Activated CD4-positive, alpha-beta T cell treated with anti-CD3 and anti-CD28 coated beads, Interleukin-2, amount 50 U/mL, for 4 hours (primary cell): ENCODE measurements at regions not wholly inside any gene's neighbourhood (a gene's known extent, or its start where the extent isn't known, plus 50 kb on each side); places are given as distances from the start of the nearest gene placed in this dataset.
"Not testable (repeated sequence)": the region's sequence is repeated elsewhere in the genome, so short reads cannot be mapped to it uniquely, and the experiment has no call there.

Source experiments
- DNase-seq, 2 experiments: peaks; one replicate each; pipeline ENCODE4 v3.0.0-alpha.2; 2020

- no peak for DNase-seq
Measured at GRCh38 chr1:234770924-234771540, 161.1 kb upstream of the IRF2BP2 start.

DNA sequence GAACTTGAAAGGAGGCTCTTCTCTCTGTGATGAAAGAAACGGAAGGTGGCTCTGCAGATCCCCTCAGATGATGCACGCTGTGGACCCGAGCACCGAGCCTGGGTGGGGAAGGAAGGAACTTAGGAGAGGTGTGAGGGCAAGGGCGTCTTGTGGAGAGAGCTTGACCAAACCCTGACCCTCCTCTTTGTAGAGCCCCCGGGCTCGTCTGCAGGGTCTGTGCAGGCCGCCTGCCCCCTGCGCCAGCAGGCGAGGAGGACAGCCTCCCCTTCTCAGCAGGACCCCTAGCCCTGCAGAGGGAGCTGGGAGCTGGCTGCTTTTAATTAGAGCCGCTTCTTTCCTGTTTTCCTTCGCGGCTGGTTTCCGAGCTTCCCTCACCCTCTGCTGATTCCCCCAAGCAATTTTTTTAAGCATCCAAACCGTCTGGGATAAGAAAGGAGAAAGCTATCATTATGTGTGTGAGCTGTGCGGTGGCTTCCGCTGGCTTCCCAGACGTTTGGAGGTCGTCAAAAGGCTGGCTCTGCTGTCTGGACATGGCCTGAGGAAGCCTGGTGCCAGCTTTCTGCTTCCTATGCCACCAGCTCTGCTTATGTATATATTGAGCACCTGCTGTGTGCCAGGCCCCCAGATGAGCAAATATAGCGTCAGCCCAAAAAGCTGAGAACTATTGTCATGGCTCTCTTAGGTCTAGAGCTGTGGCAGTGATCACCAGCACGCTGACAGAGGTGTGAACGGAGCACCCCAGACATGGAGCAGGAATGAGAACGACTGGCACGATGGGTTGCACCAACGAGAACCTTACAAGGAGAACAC is 160.2 kb upstream of the IRF2BP2 start:
- DNase-seq, result no peak

DNA sequence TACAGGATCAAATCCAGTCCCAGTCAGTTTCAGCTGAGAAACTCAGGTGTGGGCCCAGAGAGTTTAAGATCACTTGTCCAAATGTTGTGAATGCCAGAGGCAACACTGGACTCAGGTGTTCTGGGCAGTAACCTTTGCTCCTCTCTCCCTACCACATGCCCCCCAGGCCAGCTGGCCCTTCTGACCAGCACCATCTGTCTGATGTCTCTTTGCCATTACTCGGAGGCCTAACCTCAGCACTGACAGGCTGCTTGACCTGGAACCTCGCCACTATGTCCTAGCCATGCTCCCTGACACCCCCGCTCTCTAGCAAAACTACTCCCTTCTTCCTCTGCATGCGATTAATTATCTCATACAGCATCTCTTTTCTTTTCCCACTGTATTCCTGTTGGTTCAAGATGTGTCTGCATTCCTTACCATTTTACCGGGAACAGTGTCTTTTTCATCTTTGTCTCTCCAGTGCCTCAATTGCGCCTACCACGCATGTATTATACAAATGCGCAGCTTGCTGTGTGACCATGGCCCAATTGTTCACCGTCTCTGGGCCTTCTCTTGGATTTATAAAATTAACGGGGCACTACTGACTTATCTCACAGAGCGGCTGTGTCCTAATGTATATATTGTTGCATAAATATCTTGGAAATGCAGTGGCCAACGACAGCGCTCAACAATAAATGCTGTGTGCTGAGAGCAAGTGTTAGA is 159.5 kb upstream of the IRF2BP2 start:
- DNase-seq, result no peak

GRCh38 chr1:234768569-234769283 is 158.7 kb upstream of the IRF2BP2 start:
- peak; percentile 57 to 66 for DNase-seq

- no peak for DNase-seq
Measured at GRCh38 chr1:234768171-234768568, 158.2 kb upstream of the IRF2BP2 start.

GRCh38 chr1:234765672-234766071 is 155.7 kb upstream of the IRF2BP2 start:
- no peak for DNase-seq

DNA sequence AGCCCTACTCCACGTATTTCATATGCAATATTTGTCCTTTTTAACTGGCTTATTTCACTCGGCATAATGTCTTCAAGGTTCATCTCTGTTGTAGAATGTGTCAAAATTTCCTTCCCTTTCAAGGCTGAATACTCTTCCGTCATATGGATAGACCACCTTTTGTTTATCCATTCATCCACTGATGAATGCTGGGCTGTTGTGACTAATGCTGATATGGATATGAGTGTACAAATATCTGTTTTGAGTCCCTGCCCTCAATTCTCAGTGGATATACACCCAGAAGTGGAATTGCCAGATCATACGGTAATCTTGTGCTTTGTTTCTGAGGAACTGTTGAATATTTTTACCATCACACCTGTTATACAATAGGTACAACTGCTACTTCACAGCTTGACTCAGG is 155.2 kb upstream of the IRF2BP2 start:
- DNase-seq, result no peak

DNA sequence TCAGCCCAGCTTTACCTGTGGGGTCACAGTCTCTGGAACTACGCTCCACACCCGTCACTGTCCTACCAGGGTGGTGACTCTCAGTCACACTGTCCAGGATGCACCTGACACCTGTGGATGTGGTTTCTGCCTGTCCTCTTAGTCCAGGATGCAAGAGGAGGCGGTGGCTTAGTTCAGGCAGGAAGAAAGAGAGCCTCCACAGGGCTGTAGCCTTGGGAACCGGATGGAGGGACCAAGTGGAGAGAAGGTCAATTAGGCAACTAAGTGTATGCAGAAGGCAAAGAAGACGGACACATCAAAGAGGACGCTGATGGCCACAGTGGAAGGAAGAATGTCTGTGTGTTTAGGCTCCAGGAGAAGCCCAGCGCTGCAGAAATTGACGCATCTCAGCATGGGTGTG is 153.9 kb upstream of the IRF2BP2 start:
- DNase-seq, result no peak

- DNase-seq, result no peak
Measured at GRCh38 chr1:234763367-234763766, 153.4 kb upstream of the IRF2BP2 start.

- DNase-seq, result not testable (repeated sequence)
Measured at GRCh38 chr1:234762127-234762526, 152.1 kb upstream of the IRF2BP2 start.

- no peak for DNase-seq
Measured at GRCh38 chr1:234760303-234760723, 150.3 kb upstream of the IRF2BP2 start.

- no peak for DNase-seq
Measured at GRCh38 chr1:234759888-234760287, 149.9 kb upstream of the IRF2BP2 start.

DNA sequence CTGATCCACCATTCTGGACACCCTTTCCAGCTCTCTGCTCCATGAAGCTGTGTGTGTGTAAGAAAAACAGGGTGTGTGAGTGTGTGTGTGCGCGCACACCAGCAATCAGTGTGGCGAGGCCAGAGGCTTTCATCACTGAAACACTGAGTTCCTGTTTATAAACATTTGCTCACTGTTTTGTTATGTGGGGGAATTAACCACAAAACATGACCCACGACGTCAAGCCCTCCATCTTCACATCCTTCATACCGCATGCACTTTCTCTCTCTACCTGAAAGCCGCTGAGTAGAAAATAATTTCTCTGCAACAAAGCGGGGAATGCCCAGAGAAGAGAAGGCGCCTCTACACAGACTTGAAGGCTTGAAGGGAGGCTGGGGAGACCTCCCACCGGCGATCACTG is 148.9 kb upstream of the IRF2BP2 start:
- no peak for DNase-seq

DNA sequence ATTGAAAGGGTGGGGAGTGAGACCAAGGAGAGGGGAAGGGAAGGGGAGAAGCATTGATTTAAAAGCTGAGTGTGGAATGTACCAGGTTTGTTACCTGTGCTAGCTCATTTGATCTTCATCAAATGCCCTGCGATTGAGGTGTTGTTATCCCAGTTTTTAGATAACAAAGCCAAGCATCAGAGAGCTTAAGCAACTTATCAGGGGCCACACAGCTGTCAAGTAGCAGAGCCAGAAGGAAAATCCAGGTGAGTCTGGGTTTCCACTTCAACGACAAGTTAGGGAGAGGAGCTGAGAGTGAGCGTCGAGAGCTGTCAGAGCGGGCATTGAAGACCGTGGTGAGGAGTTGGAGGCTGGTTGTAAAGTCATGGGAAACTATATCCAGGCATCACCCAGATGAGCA is 146.9 kb upstream of the IRF2BP2 start:
- DNase-seq, result no peak

DNA sequence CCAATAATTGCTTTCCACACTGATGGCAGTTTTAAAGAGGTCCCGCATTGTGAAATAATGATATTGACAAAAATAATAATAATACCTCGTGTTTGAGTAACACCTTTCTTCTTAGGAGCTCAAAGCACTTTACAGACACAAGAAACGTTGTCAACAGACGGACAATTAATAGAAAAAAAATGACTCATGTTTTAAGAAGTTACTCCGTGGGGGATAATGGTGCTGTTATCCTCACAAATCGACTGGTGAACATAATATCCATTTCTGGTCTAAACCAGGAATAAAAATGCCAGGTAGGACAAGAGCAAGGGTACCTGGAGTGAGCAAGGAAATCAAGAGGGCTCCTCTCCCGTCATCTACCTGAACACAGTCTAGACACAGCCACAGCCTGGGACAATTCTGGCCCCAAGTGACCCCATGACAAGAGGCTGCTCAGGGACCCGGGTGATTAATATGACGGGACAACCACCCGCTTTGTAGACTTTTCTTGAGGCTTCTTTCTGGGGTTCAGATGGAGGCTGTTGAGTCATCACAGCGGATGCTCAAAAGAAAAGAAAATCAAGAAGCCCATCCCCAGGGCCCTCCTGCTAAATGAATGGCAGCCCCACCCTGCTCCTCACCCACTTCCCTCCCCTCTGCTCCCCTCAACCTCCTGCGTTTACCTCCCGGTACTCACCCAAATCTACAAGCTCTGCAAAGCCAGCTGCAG is 146.2 kb upstream of the IRF2BP2 start:
- DNase-seq, result no peak

GRCh38 chr1:234755449-234755863 is 145.5 kb upstream of the IRF2BP2 start:
- DNase-seq, result no peak

DNA sequence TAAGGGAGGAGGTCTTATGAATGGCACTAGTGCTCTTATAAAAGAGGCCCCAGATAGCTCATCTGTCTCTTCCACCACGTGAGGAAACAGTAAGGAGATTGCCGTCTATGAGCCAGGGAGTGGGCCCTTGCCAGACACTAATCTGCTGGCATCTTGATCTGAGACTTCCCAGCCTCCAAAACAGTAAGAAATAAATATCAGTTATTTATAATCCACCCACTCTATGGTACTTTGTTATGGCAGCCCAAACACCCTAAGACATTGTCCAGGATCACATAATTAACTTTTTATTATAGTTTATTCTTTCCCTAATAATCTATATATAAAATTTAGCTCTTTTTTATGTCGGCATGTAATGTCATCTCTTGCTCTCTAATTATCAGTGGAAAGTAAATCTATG is 144.0 kb upstream of the IRF2BP2 start:
- DNase-seq, result no peak

DNA sequence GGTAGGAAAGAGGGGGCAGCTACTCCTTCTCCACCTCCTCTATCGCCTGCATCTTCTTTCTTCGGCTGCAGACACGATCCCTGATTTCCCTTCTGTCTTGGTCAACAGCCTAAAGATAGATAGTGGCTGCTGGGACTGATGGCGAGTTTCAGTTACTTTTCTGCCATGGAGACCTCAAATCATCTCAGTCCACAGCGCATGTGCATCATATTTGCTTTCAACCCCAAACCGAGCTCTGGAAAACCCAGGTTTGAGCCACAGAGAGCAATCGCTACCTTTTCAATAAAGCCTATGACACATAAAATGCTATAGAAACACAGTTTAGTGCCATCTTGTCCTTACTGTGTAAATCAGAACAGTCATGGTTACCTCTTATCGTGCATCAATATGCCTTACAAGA is 142.9 kb upstream of the IRF2BP2 start:
- no peak for DNase-seq

DNA sequence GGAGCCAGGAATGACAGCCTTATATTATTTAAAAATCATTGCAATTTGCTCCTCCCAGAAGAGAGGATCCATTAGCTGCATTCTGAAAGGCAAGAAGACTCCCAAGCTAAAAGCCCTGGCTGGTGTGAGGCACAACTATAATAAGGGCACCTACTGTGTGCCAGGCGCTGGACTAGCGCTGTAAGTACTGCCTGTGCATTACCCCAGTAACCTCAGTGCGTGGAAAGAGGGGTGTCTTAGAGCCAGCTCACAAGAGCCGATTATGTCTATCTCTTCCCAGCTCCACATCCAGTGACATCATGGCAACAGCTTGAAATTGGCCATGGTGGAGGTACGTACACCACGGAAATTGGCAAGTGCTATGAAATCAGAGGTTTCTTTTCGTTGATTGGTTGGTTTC is 141.7 kb upstream of the IRF2BP2 start:
- DNase-seq, result no peak

GRCh38 chr1:234750922-234751627 is 141.1 kb upstream of the IRF2BP2 start:
- no peak for DNase-seq

- DNase-seq, result no peak
Measured at GRCh38 chr1:234748713-234749112, 138.7 kb upstream of the IRF2BP2 start.

GRCh38 chr1:234748066-234748465 is 138.1 kb upstream of the IRF2BP2 start:
- DNase-seq, result no peak
